Retinal pigment epithelial cell (primary cell): ENCODE measurements at regions not wholly inside any gene's neighbourhood (a gene's known extent, or its start where the extent isn't known, plus 50 kb on each side); places are given as distances from the start of the nearest gene placed in this dataset.

Source experiments
- DNase-seq: peaks from one replicate; pipeline ENCODE4 v3.0.0-alpha.2; 2010; ENCODE audit warnings: low read depth
- H3K4me3 ChIP-seq: 2 replicates; pipeline ENCODE4 v1.5.1; 2011; ENCODE audit warnings: mild to moderate bottlenecking, low read length, control low read depth, moderate library complexity
- TF ChIP-seq, protein P1 (sequence below): conservative IDR thresholded peaks from 2 replicates; pipeline ENCODE4 v1.5.1; 2011; ENCODE audit warnings: low read depth, low read length, control low read depth, inconsistent platforms

DNA sequence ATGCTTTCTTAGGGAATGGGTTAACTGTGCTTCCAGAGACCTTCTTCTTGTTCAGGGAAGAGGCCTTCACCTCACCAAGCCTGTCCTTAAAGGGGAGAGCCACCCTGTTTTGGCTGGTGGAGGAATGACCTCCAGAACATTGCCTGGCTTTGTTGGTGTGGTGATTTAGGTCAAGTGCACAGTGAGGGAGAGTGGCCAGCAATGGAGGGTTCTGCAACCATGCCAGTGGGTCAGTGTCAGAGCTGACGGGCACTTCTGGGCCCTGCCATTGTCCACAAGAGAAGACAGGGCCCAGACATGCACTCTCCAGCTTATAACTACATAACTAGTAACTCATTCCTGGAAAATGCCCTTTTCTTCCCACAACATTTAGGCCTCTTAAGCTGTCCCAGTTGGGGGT is 238.5 kb upstream of the AKR1E2 start:
- TF ChIP-seq, protein P1, sequence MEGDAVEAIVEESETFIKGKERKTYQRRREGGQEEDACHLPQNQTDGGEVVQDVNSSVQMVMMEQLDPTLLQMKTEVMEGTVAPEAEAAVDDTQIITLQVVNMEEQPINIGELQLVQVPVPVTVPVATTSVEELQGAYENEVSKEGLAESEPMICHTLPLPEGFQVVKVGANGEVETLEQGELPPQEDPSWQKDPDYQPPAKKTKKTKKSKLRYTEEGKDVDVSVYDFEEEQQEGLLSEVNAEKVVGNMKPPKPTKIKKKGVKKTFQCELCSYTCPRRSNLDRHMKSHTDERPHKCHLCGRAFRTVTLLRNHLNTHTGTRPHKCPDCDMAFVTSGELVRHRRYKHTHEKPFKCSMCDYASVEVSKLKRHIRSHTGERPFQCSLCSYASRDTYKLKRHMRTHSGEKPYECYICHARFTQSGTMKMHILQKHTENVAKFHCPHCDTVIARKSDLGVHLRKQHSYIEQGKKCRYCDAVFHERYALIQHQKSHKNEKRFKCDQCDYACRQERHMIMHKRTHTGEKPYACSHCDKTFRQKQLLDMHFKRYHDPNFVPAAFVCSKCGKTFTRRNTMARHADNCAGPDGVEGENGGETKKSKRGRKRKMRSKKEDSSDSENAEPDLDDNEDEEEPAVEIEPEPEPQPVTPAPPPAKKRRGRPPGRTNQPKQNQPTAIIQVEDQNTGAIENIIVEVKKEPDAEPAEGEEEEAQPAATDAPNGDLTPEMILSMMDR: no peak
- DNase-seq: no peak
- H3K4me3 ChIP-seq: no peak overlapping the region

DNA sequence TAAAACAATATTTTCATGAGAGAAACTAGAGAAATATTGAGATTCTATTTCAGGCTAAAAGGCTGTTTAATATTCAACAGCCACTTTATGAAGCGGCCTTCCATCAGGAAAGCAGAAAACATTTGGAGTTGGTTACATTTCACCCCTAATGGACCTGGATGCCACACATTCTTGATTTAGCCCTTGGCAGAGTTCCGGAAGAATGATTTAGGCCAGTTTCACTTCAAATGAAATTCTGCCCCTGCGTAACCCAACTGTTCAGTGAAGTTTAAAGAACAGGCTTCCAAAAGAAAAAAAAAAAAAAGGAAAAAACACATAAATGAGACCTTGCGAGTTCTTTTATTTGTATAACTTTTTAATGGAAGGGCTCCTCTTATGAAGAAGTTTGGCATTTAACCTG is 239.2 kb upstream of the AKR1E2 start:
- no peak overlapping the region for H3K4me3 ChIP-seq
- peak; percentile 43 for DNase-seq
- TF ChIP-seq, protein P1: no peak

DNA sequence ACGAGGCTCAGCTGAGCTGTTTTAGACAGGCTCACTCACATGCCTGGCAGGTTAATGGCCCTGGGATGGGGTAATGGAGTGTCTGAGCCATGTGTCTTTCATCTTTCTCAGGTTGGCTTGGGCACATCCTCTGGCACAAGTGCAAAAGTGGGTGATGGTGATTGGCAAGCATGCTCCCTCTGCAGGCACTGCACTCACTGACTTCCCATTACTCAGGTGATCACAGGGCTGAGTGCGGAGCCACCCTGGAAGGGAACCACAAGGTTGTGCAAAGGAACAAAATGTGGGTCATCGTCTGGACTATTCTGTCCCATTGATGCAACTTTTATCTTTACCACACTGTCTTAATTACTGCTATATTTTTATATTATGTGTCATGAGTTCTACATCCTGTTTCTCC is 244.1 kb upstream of the AKR1E2 start:
- no peak overlapping the region for H3K4me3 ChIP-seq
- no peak for DNase-seq
- TF ChIP-seq, protein P1: no peak

DNA sequence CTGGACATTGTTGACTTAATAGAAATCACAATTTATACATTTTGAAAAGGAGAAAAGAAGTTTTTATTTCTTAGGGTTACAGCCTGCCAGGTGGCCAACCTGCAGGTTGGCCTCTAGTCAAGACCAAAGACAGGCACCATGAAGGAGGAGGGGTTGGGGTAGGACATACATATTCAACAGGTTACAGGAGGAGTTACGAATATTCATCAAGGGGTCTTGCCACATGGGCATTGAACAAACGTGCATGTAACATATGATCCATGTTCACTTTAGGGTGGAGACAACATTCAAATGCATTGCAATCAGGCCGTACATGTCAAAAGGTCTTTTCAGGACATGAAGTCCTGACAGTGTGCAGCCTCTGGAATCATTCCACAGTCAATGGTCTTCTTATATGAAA is 246.2 kb upstream of the AKR1E2 start:
- TF ChIP-seq, protein P1: no peak
- H3K4me3 ChIP-seq: no peak overlapping the region
- DNase-seq: no peak

DNA sequence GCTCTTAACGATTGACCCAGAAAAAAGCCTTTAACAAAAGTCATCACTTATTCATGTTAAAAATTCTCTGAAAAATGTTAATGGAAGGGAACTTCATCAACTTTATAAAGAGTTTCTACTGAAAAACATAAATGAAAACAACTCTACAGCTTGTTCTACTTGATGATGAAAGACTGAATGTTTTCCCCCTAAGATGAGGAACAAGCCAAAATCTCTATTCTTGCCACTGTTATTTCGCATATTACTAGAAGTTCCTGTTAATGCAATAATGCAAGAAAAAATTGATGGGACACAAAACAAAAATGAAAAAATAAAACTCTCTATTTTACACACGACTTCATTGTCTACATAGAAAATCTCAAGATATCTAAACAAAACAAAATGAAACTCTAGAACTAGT is 249.8 kb upstream of the AKR1E2 start:
- TF ChIP-seq, protein P1: no peak
- no peak for DNase-seq
- H3K4me3 ChIP-seq: no peak overlapping the region

DNA sequence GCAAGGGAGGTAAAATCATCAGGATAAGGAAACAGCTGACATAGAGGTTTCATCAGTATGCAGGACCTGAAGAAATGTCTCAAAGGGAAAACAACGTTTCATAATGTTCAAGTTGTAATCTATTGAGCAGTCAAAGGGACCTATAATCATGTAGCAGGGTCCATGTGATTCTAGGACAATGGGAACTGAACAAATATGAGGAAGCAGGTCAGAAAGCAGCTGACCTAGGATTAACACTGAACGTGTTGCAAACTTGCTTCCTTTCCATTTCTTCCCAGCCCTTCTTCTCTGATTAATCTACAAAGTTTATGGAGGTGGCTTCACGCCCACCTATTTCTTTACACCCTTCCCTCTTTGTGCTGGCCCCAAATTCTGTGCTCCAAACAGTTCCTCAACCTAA is 256.9 kb upstream of the AKR1E2 start:
- DNase-seq: no peak

DNA sequence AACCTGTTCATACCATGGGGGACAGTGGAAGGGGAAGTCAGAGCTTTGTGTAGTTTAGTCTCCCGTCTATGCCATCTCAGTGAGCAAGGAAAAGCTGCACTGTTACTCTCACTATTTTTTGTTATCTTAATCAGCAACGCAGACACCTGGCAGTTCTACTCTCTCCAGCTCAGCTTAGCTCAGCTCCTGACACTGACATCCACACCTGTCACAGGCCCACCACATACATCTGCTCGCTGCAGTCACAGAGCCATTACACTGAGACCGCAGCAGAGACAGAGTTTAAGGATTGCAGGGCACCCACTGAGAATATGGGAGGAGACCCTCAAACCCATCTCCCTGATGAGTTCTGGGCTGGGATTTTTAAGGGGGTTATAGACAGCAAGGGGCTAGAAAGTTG is 257.3 kb upstream of the AKR1E2 start:
- TF ChIP-seq, protein P1: no peak

More for the DNA sequence above, 256.9 kb upstream of the AKR1E2 start:
- H3K4me3 ChIP-seq: no peak overlapping the region
- TF ChIP-seq, protein P1: no peak

More for the DNA sequence above, 257.3 kb upstream of the AKR1E2 start:
- DNase-seq: no peak
- no peak overlapping the region for H3K4me3 ChIP-seq
